Trophoblast cell (in vitro differentiated cells and primary cell): ENCODE measurements at regions not wholly inside any gene's neighbourhood (a gene's known extent, or its start where the extent isn't known, plus 50 kb on each side); places are given as distances from the start of the nearest gene placed in this dataset.
"Not testable (repeated sequence)": the region's sequence is repeated elsewhere in the genome, so short reads cannot be mapped to it uniquely, and the experiment has no call there.

Experiments
- DNase-seq, 2 donors: peaks; one replicate each; pipeline ENCODE4 v3.0.0-alpha.2; 2016
- H2AFZ ChIP-seq: 2 replicates; pipeline ENCODE4 v1.6.1; 2013; ENCODE audit warnings: low read length, moderate library complexity, mild to moderate bottlenecking; ENCODE audit not compliant: insufficient read depth, poor library complexity
- H2AK5ac ChIP-seq: 2 replicates; pipeline ENCODE4 v1.6.1; 2013; ENCODE audit warnings: mild to moderate bottlenecking, low read length
- H2BK120ac ChIP-seq: 2 replicates; pipeline ENCODE4 v1.6.1; 2013; ENCODE audit warnings: low read length, mild to moderate bottlenecking, moderate library complexity; ENCODE audit not compliant: insufficient read depth, poor library complexity
- H2BK12ac ChIP-seq: 2 replicates; pipeline ENCODE4 v1.6.1; 2013; ENCODE audit warnings: mild to moderate bottlenecking, low read length, moderate library complexity
- H2BK5ac ChIP-seq: 2 replicates; pipeline ENCODE4 v1.6.1; 2013; ENCODE audit warnings: low read length, low read depth, moderate library complexity, mild to moderate bottlenecking; ENCODE audit not compliant: poor library complexity
- H3K14ac ChIP-seq: 2 replicates; pipeline ENCODE4 v1.6.1; 2013; ENCODE audit warnings: mild to moderate bottlenecking, low read length
- H3K18ac ChIP-seq: 2 replicates; pipeline ENCODE4 v1.6.1; 2013; ENCODE audit warnings: mild to moderate bottlenecking, low read length
- H3K23ac ChIP-seq: 2 replicates; pipeline ENCODE4 v1.6.1; 2013; ENCODE audit warnings: low read length
- H3K27ac ChIP-seq: 2 replicates; pipeline ENCODE4 v1.5.1; 2013; ENCODE audit warnings: low read depth, mild to moderate bottlenecking, inconsistent platforms, low read length, moderate library complexity
- H3K27me3 ChIP-seq: 2 replicates; pipeline ENCODE4 v1.6.1; 2013; ENCODE audit warnings: inconsistent platforms, mild to moderate bottlenecking, low read length, moderate library complexity; ENCODE audit not compliant: insufficient read depth
- H3K36me3 ChIP-seq, 2 experiments: 1 replicate in 1 of 2; 2 replicates in 1 of 2; pipeline ENCODE4 v1.6.1; 2013; ENCODE audit warnings: low read length in 2 of 2, mild to moderate bottlenecking in 2 of 2, moderate library complexity in 1 of 2; ENCODE audit not compliant: insufficient read depth in 2 of 2, control insufficient read depth in 1 of 2
- H3K4ac ChIP-seq: 2 replicates; pipeline ENCODE4 v1.6.1; 2013; ENCODE audit warnings: low read depth, mild to moderate bottlenecking, low read length, moderate library complexity
- H3K4me1 ChIP-seq, 2 experiments: 1 replicate in 1 of 2; 2 replicates in 1 of 2; pipeline ENCODE4 v1.6.1; 2013; ENCODE audit warnings: low read length in 2 of 2, mild to moderate bottlenecking in 2 of 2, moderate library complexity in 1 of 2; ENCODE audit not compliant: insufficient read depth in 2 of 2, control insufficient read depth in 1 of 2
- H3K4me2 ChIP-seq: 2 replicates; pipeline ENCODE4 v1.6.1; 2013; ENCODE audit warnings: inconsistent platforms, mild to moderate bottlenecking, low read length, moderate library complexity
- H3K4me3 ChIP-seq: 2 replicates; pipeline ENCODE4 v1.5.1; 2013; ENCODE audit warnings: mild to moderate bottlenecking, low read depth, low read length, inconsistent platforms
- H3K79me1 ChIP-seq: one replicate; pipeline ENCODE4 v1.6.1; 2013; ENCODE audit warnings: low read length
- H3K79me2 ChIP-seq: 2 replicates; pipeline ENCODE4 v1.6.1; 2013; ENCODE audit warnings: low read length, mild to moderate bottlenecking; ENCODE audit not compliant: control insufficient read depth, insufficient read depth, poor library complexity
- H3K9ac ChIP-seq: 2 replicates; pipeline ENCODE4 v1.6.1; 2013; ENCODE audit warnings: mild to moderate bottlenecking, low read length
- H3K9me3 ChIP-seq: 2 replicates; pipeline ENCODE4 v1.6.1; 2013; ENCODE audit warnings: low read depth, mild to moderate bottlenecking, control low read depth, inconsistent platforms, low read length; ENCODE audit not compliant: insufficient read depth
- H4K12ac ChIP-seq: 2 replicates; pipeline ENCODE4 v1.6.1; 2013; ENCODE audit warnings: low read depth, mild to moderate bottlenecking, low read length, moderate library complexity
- H4K8ac ChIP-seq: 2 replicates; pipeline ENCODE4 v1.6.1; 2013; ENCODE audit warnings: low read depth, mild to moderate bottlenecking, low read length, moderate library complexity
- H4K91ac ChIP-seq: one replicate; pipeline ENCODE4 v1.6.1; 2013; ENCODE audit warnings: low read depth, mild to moderate bottlenecking, low read length, moderate library complexity
- WGBS: extraction: QIAGEN DNeasy Blood & Tissue Kit; methylation state at CpG from one replicate; pipeline ENCODE4 v1.1.7; 2013; ENCODE audit warnings: missing lambda C conversion rate; ENCODE audit not compliant: insufficient read length, insufficient coverage; ENCODE audit errors: extremely low coverage; 5-methylcytosine and 5-hydroxymethylcytosine counted together

DNA sequence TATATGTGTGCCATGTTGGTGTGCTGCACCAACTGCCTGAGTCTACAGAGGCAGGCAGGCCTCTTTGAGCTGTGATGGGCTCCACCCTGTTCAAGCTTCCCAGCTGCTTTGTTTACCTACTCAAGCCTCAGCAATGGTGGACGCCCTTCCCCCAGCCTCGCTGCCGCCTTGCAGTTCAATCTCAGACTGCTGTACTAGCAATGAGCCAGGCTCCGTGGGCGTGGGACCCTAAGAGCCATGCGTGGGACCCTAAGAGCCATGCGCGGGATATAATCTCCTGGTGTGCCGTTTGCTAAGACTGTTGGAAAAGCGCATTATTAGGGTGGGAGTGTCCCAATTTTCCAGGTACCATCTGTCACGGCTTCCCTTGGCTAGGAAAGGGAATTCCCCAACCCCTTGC is 388.4 kb upstream of the ARX start:
- H3K27me3 ChIP-seq, H2AK5ac ChIP-seq, H2BK5ac ChIP-seq, H3K4ac ChIP-seq, H3K4me1 ChIP-seq, H4K12ac ChIP-seq, H4K91ac ChIP-seq, H2BK120ac ChIP-seq, H3K4me3 ChIP-seq, H3K9me3 ChIP-seq, H3K79me2 ChIP-seq, H3K27ac ChIP-seq, H3K9ac ChIP-seq, H3K14ac ChIP-seq, H3K23ac ChIP-seq, H3K18ac ChIP-seq, DNase-seq, H3K36me3 ChIP-seq, H4K8ac ChIP-seq, H2AFZ ChIP-seq, H3K4me2 ChIP-seq, H2BK12ac ChIP-seq, H3K79me1 ChIP-seq: not testable (repeated sequence)
- no CpG with 5 or more reads among the region's 11 CpGs for WGBS

DNA sequence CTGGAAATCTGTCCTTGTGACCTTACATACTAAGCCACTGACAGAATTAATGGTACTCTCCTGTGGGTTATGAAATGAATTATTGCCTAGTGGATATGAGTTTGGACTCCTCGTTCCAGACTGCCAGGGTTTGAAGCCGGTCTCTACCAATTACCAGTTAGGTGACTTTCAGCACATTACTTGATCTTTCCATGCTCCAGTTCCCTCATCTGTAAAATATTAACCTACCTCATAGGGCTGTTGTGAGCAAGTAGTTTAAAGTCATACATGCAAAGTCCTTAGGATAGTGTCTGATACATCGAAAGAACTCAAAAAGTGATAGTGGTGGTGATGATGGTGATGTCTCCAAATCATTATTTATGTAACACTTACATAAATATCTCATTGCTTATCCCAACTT is 373.5 kb upstream of the ARX start:
- H3K4me1 ChIP-seq: no peaks in the 10 kb centered on the region
- no peak overlapping the region for H2BK5ac ChIP-seq
- H3K27ac ChIP-seq: no peak overlapping the region
- no peak overlapping the region for H3K14ac ChIP-seq
- no peak overlapping the region for H2BK120ac ChIP-seq
- no CpG with 5 or more reads among the region's 3 CpGs for WGBS
- H3K36me3 ChIP-seq: no peaks in the 10 kb centered on the region
- H3K4me3 ChIP-seq: no peak overlapping the region
- H4K8ac ChIP-seq: no peak overlapping the region
- H2BK12ac ChIP-seq: no peak overlapping the region
- no peak overlapping the region for H3K9ac ChIP-seq
- H3K27me3 ChIP-seq: no peaks in the 10 kb centered on the region
- no peak overlapping the region for H3K18ac ChIP-seq
- H3K79me1 ChIP-seq: no peaks in the 10 kb centered on the region
- DNase-seq: no peak
- H2AK5ac ChIP-seq: no peak overlapping the region
- no peak overlapping the region for H4K91ac ChIP-seq
- no peak overlapping the region for H4K12ac ChIP-seq
- H3K4me2 ChIP-seq: no peak overlapping the region
- no peaks in the 10 kb centered on the region for H3K79me2 ChIP-seq
- H2AFZ ChIP-seq: no peak overlapping the region
- no peak overlapping the region for H3K23ac ChIP-seq
- H3K9me3 ChIP-seq: no peaks in the 10 kb centered on the region
- H3K4ac ChIP-seq: no peak overlapping the region

DNA sequence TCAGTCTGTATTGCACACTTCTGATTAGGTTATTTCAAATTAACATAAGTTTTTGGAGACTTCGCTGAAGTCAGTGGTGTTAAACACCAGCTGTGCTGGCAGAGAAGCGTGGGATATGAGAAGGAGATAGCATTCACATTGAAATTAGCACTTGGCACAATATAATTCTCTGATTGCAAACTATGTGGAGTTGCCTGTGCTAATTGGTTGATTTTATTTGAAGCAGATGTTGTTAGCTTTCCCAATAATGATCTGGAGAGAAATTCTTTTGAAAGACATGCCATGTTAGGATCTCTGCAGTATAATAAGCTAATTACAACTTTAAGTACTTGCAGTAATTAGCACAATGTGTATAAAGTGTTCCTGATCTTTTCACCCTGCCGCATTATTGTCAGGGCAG is 367.4 kb upstream of the ARX start:
- Histone ChIP-seq H2AK5ac (no peak overlapping the region), H3K18ac (no peak overlapping the region)

DNA sequence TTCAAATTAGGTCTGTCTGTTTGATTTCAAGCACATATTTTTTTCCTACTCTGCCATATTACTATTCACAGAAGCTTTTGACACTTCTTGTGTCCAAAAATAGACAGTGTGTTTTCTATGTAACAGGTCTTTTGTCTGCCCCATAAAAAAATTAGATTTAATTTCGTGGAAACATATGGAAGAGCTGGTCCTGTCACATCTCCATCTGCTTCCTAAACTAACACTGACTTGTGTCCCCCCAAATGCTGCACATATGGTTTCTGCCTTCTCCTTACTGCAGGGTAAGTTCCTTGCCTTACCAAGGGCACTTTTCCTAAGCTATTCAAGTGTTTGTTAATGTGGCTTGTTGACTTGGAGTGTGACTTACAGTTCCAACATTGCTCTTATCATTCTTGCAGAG is 340.7 kb upstream of the ARX start:
- Histone ChIP-seq H3K27me3 (no peaks in the 10 kb centered on the region), H3K18ac (no peak overlapping the region), H2AFZ (no peak overlapping the region), H2BK5ac (no peak overlapping the region), H2BK120ac (no peak overlapping the region), H3K9me3 (no peaks in the 10 kb centered on the region), H4K8ac (no peak overlapping the region), H3K79me2 (no peaks in the 10 kb centered on the region), H2AK5ac (no peak overlapping the region), H4K91ac (no peak overlapping the region), H3K9ac (no peak overlapping the region), H3K23ac (no peak overlapping the region), H2BK12ac (no peak overlapping the region), H3K4me2 (no peak overlapping the region), H3K4me1 (no peaks in the 10 kb centered on the region), H3K4me3 (no peak overlapping the region), H3K79me1 (no peaks in the 10 kb centered on the region), H3K14ac (no peak overlapping the region), H3K27ac (no peak overlapping the region), H3K36me3 (no peaks in the 10 kb centered on the region), H4K12ac (no peak overlapping the region), H3K4ac (no peak overlapping the region)
- no peak for DNase-seq
- no CpG with 5 or more reads among the region's 1 CpG for WGBS

More for the DNA sequence above, 367.4 kb upstream of the ARX start:
- no peak overlapping the region for H4K12ac ChIP-seq
- no peaks in the 10 kb centered on the region for H3K27me3 ChIP-seq
- H3K4me3 ChIP-seq: no peak overlapping the region
- no CpG with 5 or more reads among the region's 3 CpGs for WGBS
- no peak overlapping the region for H3K23ac ChIP-seq
- no peaks in the 10 kb centered on the region for H3K79me1 ChIP-seq
- H3K9me3 ChIP-seq: no peaks in the 10 kb centered on the region
- H2AFZ ChIP-seq: no peak overlapping the region
- no peak overlapping the region for H4K91ac ChIP-seq
- H3K27ac ChIP-seq: no peak overlapping the region
- H3K14ac ChIP-seq: no peak overlapping the region
- DNase-seq: no peak
- H3K4ac ChIP-seq: no peak overlapping the region
- H3K9ac ChIP-seq: no peak overlapping the region
- H4K8ac ChIP-seq: no peak overlapping the region
- H3K79me2 ChIP-seq: no peaks in the 10 kb centered on the region
- H2BK5ac ChIP-seq: no peak overlapping the region
- H3K4me2 ChIP-seq: no peak overlapping the region
- H2BK12ac ChIP-seq: no peak overlapping the region
- no peaks in the 10 kb centered on the region for H3K4me1 ChIP-seq
- H2BK120ac ChIP-seq: no peak overlapping the region
- no peaks in the 10 kb centered on the region for H3K36me3 ChIP-seq
